Fibroblast of skin of left quadriceps (primary cell): ENCODE measurements at regions not wholly inside any gene's neighbourhood (a gene's known extent, or its start where the extent isn't known, plus 50 kb on each side); places are given as distances from the start of the nearest gene placed in this dataset.

Source experiments
- DNase-seq, 2 experiments: peaks; one replicate each; pipeline ENCODE4 v3.0.0-alpha.2; 2013; ENCODE audit warnings: low read depth in 2 of 2

- DNase-seq, result no peak
Observed at GRCh38 chr13:99027661-99028425, 50.0 kb upstream of the DOCK9 start.

GRCh38 chr13:99028890-99029289, 51.0 kb upstream of the DOCK9 start:
- no peak for DNase-seq

GRCh38 chr13:99029576-99029975, 51.7 kb upstream of the DOCK9 start:
- DNase-seq, result no peak

- DNase-seq, result no peak
Observed at GRCh38 chr13:99030326-99030725, 52.5 kb upstream of the DOCK9 start.

GRCh38 chr13:99031832-99032231, 54.0 kb upstream of the DOCK9 start:
- no peak for DNase-seq

- peak in 1 of 2 experiments; percentile 14 for DNase-seq
Observed at GRCh38 chr13:99033814-99034213, 56.0 kb upstream of the DOCK9 start.

GRCh38 chr13:99034333-99035085, 56.6 kb upstream of the DOCK9 start:
- no peak for DNase-seq

- DNase-seq, result no peak
Observed at GRCh38 chr13:99035715-99036114, 57.9 kb upstream of the DOCK9 start.

- DNase-seq, result no peak
Observed at GRCh38 chr13:99037756-99038155, 59.9 kb upstream of the DOCK9 start.

- no peak for DNase-seq
Observed at GRCh38 chr13:99039718-99040280, 61.9 kb upstream of the DOCK9 start.

GRCh38 chr13:99040536-99041131, 62.8 kb upstream of the DOCK9 start:
- no peak for DNase-seq

- DNase-seq, result no peak
Observed at GRCh38 chr13:99041337-99041736, 63.5 kb upstream of the DOCK9 start.

- DNase-seq, result no peak
Observed at GRCh38 chr13:99041788-99042187, 63.9 kb upstream of the DOCK9 start.

GRCh38 chr13:99042521-99043250, 64.8 kb upstream of the DOCK9 start:
- DNase-seq, result no peak

GRCh38 chr13:99043831-99044231, 66.0 kb upstream of the DOCK9 start:
- no peak for DNase-seq

- no peak for DNase-seq
Observed at GRCh38 chr13:99044764-99045163, 66.9 kb upstream of the DOCK9 start.

- DNase-seq, result peak; percentile 18 to 29
Observed at GRCh38 chr13:99045396-99045795, 67.5 kb upstream of the DOCK9 start.

GRCh38 chr13:99046851-99047250, 69.0 kb upstream of the DOCK9 start:
- no peak for DNase-seq

- DNase-seq, result no peak
Observed at GRCh38 chr13:99050983-99051488, 73.2 kb upstream of the DOCK9 start.

GRCh38 chr13:99051768-99052455, 74.0 kb upstream of the DOCK9 start:
- DNase-seq, result no peak

- DNase-seq, result no peak
Observed at GRCh38 chr13:99053636-99054233, 75.9 kb upstream of the DOCK9 start.
